MM.1S (cell line): ENCODE measurements at regions not wholly inside any gene's neighbourhood (a gene's known extent, or its start where the extent isn't known, plus 50 kb on each side); places are given as distances from the start of the nearest gene placed in this dataset.

Source experiments
- DNase-seq: peaks from one replicate; pipeline ENCODE4 v3.0.0-alpha.2; 2015
- H2AFZ ChIP-seq: fragments of 300-600 bp; sonication (generic); 2 replicates; pipeline ENCODE4 v1.6.0; 2016; ENCODE audit warnings: antibody characterized with exemption, low read length
- H3F3A ChIP-seq: fragments of 300-600 bp; sonication (generic); 2 replicates; pipeline ENCODE4 v1.6.1; 2016; ENCODE audit warnings: mild to moderate bottlenecking, antibody characterized with exemption, low read length, moderate library complexity, mixed read lengths; ENCODE audit not compliant: insufficient read depth
- H3K27ac ChIP-seq: fragments of 300-600 bp; sonication (generic); 2 replicates; pipeline ENCODE4 v1.5.1; 2016; ENCODE audit warnings: mild to moderate bottlenecking, low read length
- H3K27me3 ChIP-seq: fragments of 300-600 bp; sonication (generic); replicated peaks from 2 replicates; pipeline ENCODE4 v1.6.0; 2016; ENCODE audit warnings: low read length; ENCODE audit not compliant: insufficient read depth
- H3K36me3 ChIP-seq: fragments of 300-600 bp; sonication (generic); replicated peaks from 2 replicates; pipeline ENCODE4 v1.6.1; 2016; ENCODE audit warnings: mild to moderate bottlenecking, low read length, mixed read lengths; ENCODE audit not compliant: insufficient read depth
- H3K4me1 ChIP-seq: fragments of 300-600 bp; sonication (generic); 2 replicates; pipeline ENCODE4 v1.6.1; 2016; ENCODE audit warnings: low read length, mixed read lengths
- H3K4me2 ChIP-seq: fragments of 300-600 bp; sonication (generic); 2 replicates; pipeline ENCODE4 v1.6.0; 2016; ENCODE audit warnings: low read depth, low read length
- H3K4me3 ChIP-seq: fragments of 300-600 bp; sonication (generic); 2 replicates; pipeline ENCODE4 v1.5.1; 2016; ENCODE audit warnings: low read length, mixed read lengths
- H3K79me2 ChIP-seq: fragments of 300-600 bp; sonication (generic); 2 replicates; pipeline ENCODE4 v1.6.1; 2016; ENCODE audit warnings: mixed run types, low read length, mixed read lengths
- H3K9ac ChIP-seq: fragments of 300-600 bp; sonication (generic); 2 replicates; pipeline ENCODE4 v1.6.1; 2016; ENCODE audit warnings: low read length, mixed read lengths
- H3K9me2 ChIP-seq: fragments of 300-600 bp; sonication (generic); replicated peaks from 2 replicates; pipeline ENCODE4 v1.6.1; 2016; ENCODE audit warnings: mild to moderate bottlenecking, low read length, mixed read lengths; ENCODE audit not compliant: insufficient read depth
- H3K9me3 ChIP-seq: fragments of 300-600 bp; sonication (generic); replicated peaks from 2 replicates; pipeline ENCODE4 v1.6.1; 2016; ENCODE audit warnings: mild to moderate bottlenecking, low read length, mixed read lengths; ENCODE audit not compliant: insufficient read depth
- H4K20me1 ChIP-seq: fragments of 300-600 bp; sonication (generic); 2 replicates; pipeline ENCODE4 v1.6.1; 2016; ENCODE audit warnings: mild to moderate bottlenecking, low read length, moderate library complexity, mixed read lengths; ENCODE audit not compliant: insufficient read depth
- CTCF ChIP-seq: fragments of 300-600 bp; sonication (generic); IDR thresholded peaks from 2 replicates; pipeline ENCODE4 v1.5.1; 2016; ENCODE audit warnings: antibody characterized with exemption, low read length, mixed read lengths
- EZH2 ChIP-seq: fragments of 300-600 bp; sonication (generic); optimal IDR thresholded peaks from 2 replicates; pipeline ENCODE3; 2017; ENCODE audit warnings: low read depth, mild to moderate bottlenecking, antibody characterized with exemption, low read length, mixed read lengths
- EZH2phosphoT487 ChIP-seq: fragments of 300-600 bp; sonication (generic); IDR thresholded peaks from 2 replicates; pipeline ENCODE4 v1.6.1; 2018; ENCODE audit warnings: antibody characterized with exemption, low read length

- Histone ChIP-seq H3K4me2 (no peak overlapping the region), H3K36me3 (no peaks in the 10 kb centered on the region), H3K4me1 (no peaks in the 10 kb centered on the region), H2AFZ (no peak overlapping the region), H4K20me1 (no peaks in the 10 kb centered on the region), H3K27ac (no peak overlapping the region), H3K79me2 (no peaks in the 10 kb centered on the region), H3F3A (no peaks in the 10 kb centered on the region), H3K9me3 (no peaks in the 10 kb centered on the region), H3K9me2 (no peaks in the 10 kb centered on the region), H3K9ac (no peak overlapping the region), H3K4me3 (no peak overlapping the region), H3K27me3 (no peaks in the 10 kb centered on the region)
- DNase-seq = no peak
- no peak for TF ChIP-seq EZH2phosphoT487
- TF ChIP-seq CTCF = no peak
- TF ChIP-seq EZH2 = no peak
Measured at GRCh38 chr5:92468295-92468694, 1085.2 kb upstream of the ARRDC3 start.

- H3K9ac ChIP-seq = no peak overlapping the region
- DNase-seq = no peak
- no peak overlapping the region for H2AFZ ChIP-seq
- no peaks in the 10 kb centered on the region for H3K27me3 ChIP-seq
- no peaks in the 10 kb centered on the region for H3K9me2 ChIP-seq
- no peaks in the 10 kb centered on the region for H4K20me1 ChIP-seq
- H3K4me1 ChIP-seq = no peaks in the 10 kb centered on the region
- H3K36me3 ChIP-seq = no peaks in the 10 kb centered on the region
- H3K79me2 ChIP-seq = no peaks in the 10 kb centered on the region
- TF ChIP-seq CTCF = no peak
- TF ChIP-seq EZH2phosphoT487 = no peak
- TF ChIP-seq EZH2 = no peak
- H3K9me3 ChIP-seq = no peaks in the 10 kb centered on the region
- H3K4me3 ChIP-seq = no peak overlapping the region
- no peak overlapping the region for H3K27ac ChIP-seq
- H3F3A ChIP-seq = no peaks in the 10 kb centered on the region
- no peak overlapping the region for H3K4me2 ChIP-seq
Measured at GRCh38 chr5:92467695-92468094, 1084.6 kb upstream of the ARRDC3 start.

- no peak for DNase-seq
Measured at GRCh38 chr5:92460505-92460904, 1077.4 kb upstream of the ARRDC3 start.

More at GRCh38 chr5:92460505-92460904, 1077.4 kb upstream of the ARRDC3 start:
- Histone ChIP-seq H3K9me2 (no peaks in the 10 kb centered on the region), H3K4me1 (0 out of 2 replicates have a peak, but pooled peaks cover 4% of the 10 kb centered on the region), H3K4me2 (no peak overlapping the region), H3K27ac (no peak overlapping the region), H3K36me3 (no peaks in the 10 kb centered on the region), H3K27me3 (no peaks in the 10 kb centered on the region), H3K9ac (no peak overlapping the region), H2AFZ (no peak overlapping the region), H3K79me2 (no peaks in the 10 kb centered on the region), H3K4me3 (no peak overlapping the region), H4K20me1 (no peaks in the 10 kb centered on the region), H3K9me3 (no peaks in the 10 kb centered on the region), H3F3A (no peaks in the 10 kb centered on the region)
- TF ChIP-seq CTCF (no peak), EZH2phosphoT487 (no peak), EZH2 (no peak)
